ENCODE measurements at regions not wholly inside any gene's neighbourhood (a gene's known extent, or its start where the extent isn't known, plus 50 kb on each side); places are given as distances from the start of the nearest gene placed in this dataset.

DNA sequence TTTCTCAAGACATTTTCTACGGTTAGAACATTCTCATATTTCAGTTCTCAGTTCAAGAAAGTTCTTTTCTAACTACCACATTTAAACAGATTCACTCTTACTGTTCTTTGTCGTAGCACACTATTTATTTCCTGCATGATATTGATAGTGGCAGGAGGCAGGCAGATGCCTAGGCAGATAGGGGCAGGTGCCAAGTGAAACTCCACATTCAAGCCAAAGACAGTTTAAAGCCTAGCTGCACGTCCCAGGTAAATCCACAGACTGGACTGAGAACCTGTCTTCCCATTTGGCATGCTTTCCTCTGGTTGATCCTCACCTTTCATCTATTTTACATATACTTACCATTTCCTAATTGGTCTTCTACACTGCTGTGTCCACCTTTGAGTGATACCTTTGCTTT lies 359.3 kb downstream of the TMX3 start:
- Histone ChIP-seq H3K36me3 (ENCODE audit: insufficient read depth, low read length) (no peaks in the 10 kb centered on the region), H3K4me1 (ENCODE audit: insufficient read depth, low read length) (no peaks in the 10 kb centered on the region), H3K9ac (ENCODE audit: low read depth, low read length) (no peak overlapping the region), H3K9me3 (ENCODE audit: control insufficient read depth, insufficient read depth, low read length) (peaks cover 16% of the 10 kb centered on the region)

GRCh38 chr18:68354176-68354575 lies 360.7 kb downstream of the TMX3 start:
- peaks cover 16% of the 10 kb centered on the region for H3K9me3 ChIP-seq (ENCODE audit: control insufficient read depth, insufficient read depth, low read length)
- no peaks in the 10 kb centered on the region for H3K36me3 ChIP-seq (ENCODE audit: insufficient read depth, low read length)
- H3K9ac ChIP-seq (ENCODE audit: low read depth, low read length), result no peak overlapping the region
- H3K4me1 ChIP-seq (ENCODE audit: insufficient read depth, low read length), result no peaks in the 10 kb centered on the region

DNA sequence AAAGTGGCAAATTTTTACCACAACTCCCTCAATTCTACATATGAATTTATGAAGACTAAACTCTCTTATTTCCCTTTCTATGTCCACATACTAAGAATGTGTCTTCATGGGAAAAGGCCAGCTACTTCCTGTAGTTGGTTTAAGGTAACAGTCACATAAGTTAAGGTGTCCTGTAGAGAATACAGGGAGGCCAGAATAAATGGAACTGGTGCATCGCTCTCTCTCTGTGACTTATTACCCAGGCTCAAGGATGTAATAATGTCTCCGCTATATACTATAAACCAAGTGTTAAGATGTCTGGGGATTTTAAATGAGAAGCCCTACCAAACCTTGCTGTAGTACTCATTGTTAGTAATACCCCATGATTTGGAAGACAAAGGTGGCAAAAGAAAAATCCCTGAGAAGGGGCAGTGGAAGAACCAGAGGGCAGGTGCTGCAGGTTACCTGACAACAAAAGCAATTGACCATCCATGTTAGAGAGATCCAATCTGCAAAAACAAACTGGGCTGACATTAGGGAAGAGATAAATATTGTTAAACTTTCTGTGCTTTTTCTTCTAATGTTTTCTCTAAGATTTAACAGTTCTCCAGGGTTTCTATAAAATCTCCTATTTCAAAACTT lies 372.8 kb downstream of the TMX3 start:
- peaks cover 4% of the 10 kb centered on the region; the same call in 1 of the 2 replicates for H3K4me1 ChIP-seq (ENCODE audit: insufficient read depth, low read length)
- no peaks in the 10 kb centered on the region for H3K9me3 ChIP-seq (ENCODE audit: control insufficient read depth, insufficient read depth, low read length)
- no peaks in the 10 kb centered on the region for H3K36me3 ChIP-seq (ENCODE audit: insufficient read depth, low read length)

GRCh38 chr18:68340606-68341005 lies 374.3 kb downstream of the TMX3 start:
- H3K9ac ChIP-seq (ENCODE audit: low read depth, low read length), result no peak overlapping the region
- H3K36me3 ChIP-seq (ENCODE audit: insufficient read depth, low read length), result no peaks in the 10 kb centered on the region
- H3K4me1 ChIP-seq (ENCODE audit: insufficient read depth, low read length), result peaks cover 4% of the 10 kb centered on the region; the same call in 1 of the 2 replicates
- no peaks in the 10 kb centered on the region for H3K9me3 ChIP-seq (ENCODE audit: control insufficient read depth, insufficient read depth, low read length)

More for the DNA sequence above, 372.8 kb downstream of the TMX3 start:
- no peak overlapping the region for H3K9ac ChIP-seq (ENCODE audit: low read depth, low read length)

- no peaks in the 10 kb centered on the region for H3K4me1 ChIP-seq (ENCODE audit: insufficient read depth, low read length)
- H3K9me3 ChIP-seq (ENCODE audit: control insufficient read depth, insufficient read depth, low read length), result no peaks in the 10 kb centered on the region
- H3K36me3 ChIP-seq (ENCODE audit: insufficient read depth, low read length), result no peaks in the 10 kb centered on the region
- no peak overlapping the region for H3K9ac ChIP-seq (ENCODE audit: low read depth, low read length)
These were observed 384.2 kb downstream of the TMX3 start for GRCh38 chr18:68330658-68331057.

GRCh38 chr18:68323921-68324320 lies 391.0 kb downstream of the TMX3 start:
- Histone ChIP-seq H3K9me3 (ENCODE audit: control insufficient read depth, insufficient read depth, low read length) (no peaks in the 10 kb centered on the region), H3K9ac (ENCODE audit: low read depth, low read length) (no peak overlapping the region), H3K36me3 (ENCODE audit: insufficient read depth, low read length) (no peaks in the 10 kb centered on the region), H3K4me1 (ENCODE audit: insufficient read depth, low read length) (no peaks in the 10 kb centered on the region)

DNA sequence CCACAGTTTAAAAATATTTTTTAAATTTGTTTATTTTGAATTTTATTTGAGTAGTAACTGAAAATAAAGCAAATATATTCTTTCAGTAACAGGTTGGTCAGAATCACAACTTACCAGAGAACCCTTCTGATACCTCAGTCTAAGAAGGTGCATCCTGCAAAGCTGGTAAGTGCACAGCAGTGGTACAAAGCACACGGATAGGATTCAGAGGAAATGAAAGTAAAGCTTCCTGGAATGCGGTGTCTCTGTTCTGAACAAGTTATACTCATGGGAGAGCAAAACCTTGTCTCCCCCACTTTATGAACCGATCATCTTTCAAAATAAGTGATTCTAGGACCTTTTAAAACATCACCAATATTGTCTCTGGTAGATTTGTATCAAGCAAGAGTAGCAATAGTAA lies 398.3 kb downstream of the TMX3 start:
- Histone ChIP-seq H3K9me3 (ENCODE audit: control insufficient read depth, insufficient read depth, low read length) (no peaks in the 10 kb centered on the region), H3K36me3 (ENCODE audit: insufficient read depth, low read length) (no peaks in the 10 kb centered on the region), H3K9ac (ENCODE audit: low read depth, low read length) (no peak overlapping the region), H3K4me1 (ENCODE audit: insufficient read depth, low read length) (no peaks in the 10 kb centered on the region)

DNA sequence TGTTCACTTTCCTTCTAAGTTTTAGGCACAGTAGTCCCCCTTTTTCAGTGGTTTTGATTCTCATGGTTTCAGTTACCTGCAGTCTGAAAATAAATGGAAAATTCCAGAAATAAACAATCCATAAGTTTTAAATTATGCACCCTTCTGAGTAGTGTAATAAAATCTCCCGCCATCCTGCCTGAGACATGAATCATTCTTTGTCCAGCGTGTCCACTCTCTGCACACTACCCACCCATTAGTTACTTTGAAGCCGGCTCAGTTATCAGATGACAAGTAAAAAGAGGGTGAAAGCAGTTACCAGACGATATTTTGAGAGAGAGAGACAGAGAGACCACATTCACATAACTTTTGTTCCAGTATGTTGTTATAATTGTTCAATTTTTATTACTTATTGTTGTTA lies 400.5 kb downstream of the TMX3 start:
- Histone ChIP-seq H3K9ac (ENCODE audit: low read depth, low read length) (no peak overlapping the region), H3K9me3 (ENCODE audit: control insufficient read depth, insufficient read depth, low read length) (no peaks in the 10 kb centered on the region), H3K36me3 (ENCODE audit: insufficient read depth, low read length) (no peaks in the 10 kb centered on the region), H3K4me1 (ENCODE audit: insufficient read depth, low read length) (no peaks in the 10 kb centered on the region)

- H3K4me1 ChIP-seq (ENCODE audit: insufficient read depth, low read length), result no peaks in the 10 kb centered on the region
- H3K9ac ChIP-seq (ENCODE audit: low read depth, low read length), result no peak overlapping the region
- no peaks in the 10 kb centered on the region for H3K36me3 ChIP-seq (ENCODE audit: insufficient read depth, low read length)
- no peaks in the 10 kb centered on the region for H3K9me3 ChIP-seq (ENCODE audit: control insufficient read depth, insufficient read depth, low read length)
These were observed 413.5 kb downstream of the TMX3 start for GRCh38 chr18:68301441-68301840.

DNA sequence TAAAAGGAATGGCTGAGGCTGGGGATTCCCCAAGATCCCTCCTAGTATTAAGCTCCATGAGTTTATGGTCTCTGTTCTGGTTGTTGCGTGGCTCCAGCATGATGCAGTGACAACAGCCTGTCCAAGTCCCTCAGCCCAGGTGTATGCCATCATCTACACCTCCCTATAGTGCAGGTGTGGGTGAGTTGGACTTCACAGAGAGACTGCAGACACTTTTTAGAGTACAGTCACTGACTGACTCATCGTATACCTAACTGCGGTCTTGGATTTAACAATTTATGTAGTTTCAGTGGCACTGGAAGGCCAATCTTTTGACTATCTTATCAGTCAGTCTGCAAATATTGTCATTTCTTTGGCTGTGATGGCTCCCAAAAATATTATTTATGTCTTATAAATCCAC lies 415.0 kb downstream of the TMX3 start:
- H3K9me3 ChIP-seq (ENCODE audit: control insufficient read depth, insufficient read depth, low read length), result no peaks in the 10 kb centered on the region
- H3K4me1 ChIP-seq (ENCODE audit: insufficient read depth, low read length), result no peaks in the 10 kb centered on the region
- H3K9ac ChIP-seq (ENCODE audit: low read depth, low read length), result no peak overlapping the region

GRCh38 chr18:68298330-68298729 lies 416.6 kb downstream of the TMX3 start:
- Histone ChIP-seq H3K9ac (ENCODE audit: low read depth, low read length) (no peak overlapping the region), H3K36me3 (ENCODE audit: insufficient read depth, low read length) (no peaks in the 10 kb centered on the region), H3K4me1 (ENCODE audit: insufficient read depth, low read length) (no peaks in the 10 kb centered on the region), H3K9me3 (ENCODE audit: control insufficient read depth, insufficient read depth, low read length) (no peaks in the 10 kb centered on the region)

More for the DNA sequence above, 415.0 kb downstream of the TMX3 start:
- no peaks in the 10 kb centered on the region for H3K36me3 ChIP-seq (ENCODE audit: insufficient read depth, low read length)

- no peak overlapping the region for H3K9ac ChIP-seq (ENCODE audit: low read depth, low read length)
- H3K4me1 ChIP-seq (ENCODE audit: insufficient read depth, low read length), result no peaks in the 10 kb centered on the region
- no peaks in the 10 kb centered on the region for H3K9me3 ChIP-seq (ENCODE audit: control insufficient read depth, insufficient read depth, low read length)
- no peaks in the 10 kb centered on the region for H3K36me3 ChIP-seq (ENCODE audit: insufficient read depth, low read length)
These were observed 426.5 kb downstream of the TMX3 start for GRCh38 chr18:68288408-68288807.

GRCh38 chr18:68284236-68284780 lies 430.6 kb downstream of the TMX3 start:
- no peaks in the 10 kb centered on the region for H3K9me3 ChIP-seq (ENCODE audit: control insufficient read depth, insufficient read depth, low read length)
- no peaks in the 10 kb centered on the region for H3K36me3 ChIP-seq (ENCODE audit: insufficient read depth, low read length)
- H3K9ac ChIP-seq (ENCODE audit: low read depth, low read length), result no peak overlapping the region
- H3K4me1 ChIP-seq (ENCODE audit: insufficient read depth, low read length), result no peaks in the 10 kb centered on the region

GRCh38 chr18:68283834-68284233 lies 431.1 kb downstream of the TMX3 start:
- H3K36me3 ChIP-seq (ENCODE audit: insufficient read depth, low read length), result no peaks in the 10 kb centered on the region
- H3K9me3 ChIP-seq (ENCODE audit: control insufficient read depth, insufficient read depth, low read length), result no peaks in the 10 kb centered on the region
- H3K4me1 ChIP-seq (ENCODE audit: insufficient read depth, low read length), result no peaks in the 10 kb centered on the region
- H3K9ac ChIP-seq (ENCODE audit: low read depth, low read length), result no peak overlapping the region

- no peaks in the 10 kb centered on the region for H3K4me1 ChIP-seq (ENCODE audit: insufficient read depth, low read length)
- H3K9ac ChIP-seq (ENCODE audit: low read depth, low read length), result no peak overlapping the region
- H3K9me3 ChIP-seq (ENCODE audit: control insufficient read depth, insufficient read depth, low read length), result no peaks in the 10 kb centered on the region
- no peaks in the 10 kb centered on the region for H3K36me3 ChIP-seq (ENCODE audit: insufficient read depth, low read length)
These were observed 432.7 kb downstream of the TMX3 start for GRCh38 chr18:68282232-68282631.
